ENCODE measurements at regions not wholly inside any gene's neighbourhood (a gene's known extent, or its start where the extent isn't known, plus 50 kb on each side); places are given as distances from the start of the nearest gene placed in this dataset.

DNA sequence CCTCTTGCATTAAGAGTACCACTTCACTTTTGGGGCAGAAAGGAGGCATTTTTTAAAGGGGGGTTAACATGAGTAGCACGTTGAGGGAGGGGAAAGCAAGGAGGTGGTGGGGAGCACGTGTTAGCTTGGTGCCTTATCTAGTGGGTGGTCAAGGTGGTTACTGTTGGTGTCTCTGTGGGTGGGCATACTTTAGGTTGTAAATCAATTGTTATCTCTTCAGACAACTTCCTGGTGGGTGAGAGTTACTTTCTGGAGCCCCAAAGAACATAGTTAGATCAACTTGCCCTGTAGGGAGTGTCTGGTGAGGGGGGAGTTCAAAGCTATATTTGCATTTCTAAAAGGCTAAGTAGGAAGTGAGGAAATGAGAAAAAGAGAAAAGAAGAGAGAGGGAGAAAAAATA lies 297.7 kb upstream of the CLNK start:
- TF ChIP-seq ZNF514 (tag by site-specific recombination; IDR thresholded peaks at IDR 0.05) (no peak), ZNF2 (tag by site-specific recombination; IDR thresholded peaks at IDR 0.05) (no peak), ZNF341 (tag by site-specific recombination; IDR thresholded peaks at IDR 0.05; ENCODE audit: low read depth) (no peak), KLF17 (tag by site-specific recombination; IDR thresholded peaks at IDR 0.05) (no peak), ZNF311 (tag by site-specific recombination; IDR thresholded peaks at IDR 0.05; ENCODE audit: borderline replicate concordance) (no peak), ZNF670 (tag by site-specific recombination; IDR thresholded peaks at IDR 0.05; ENCODE audit: low read depth) (no peak), ZNF555 (tag by site-specific recombination; conservative IDR thresholded peaks at IDR 0.05) (no peak), FEZF1 (tag by site-specific recombination; IDR thresholded peaks at IDR 0.05) (no peak), IKZF3 (tag by site-specific recombination; IDR thresholded peaks at IDR 0.05) (no peak), KLF16 (tag by site-specific recombination; IDR thresholded peaks at IDR 0.05) (no peak), ZNF843 (tag by site-specific recombination; IDR thresholded peaks at IDR 0.05) (no peak)
- TF ChIP-seq, protein P1, sequence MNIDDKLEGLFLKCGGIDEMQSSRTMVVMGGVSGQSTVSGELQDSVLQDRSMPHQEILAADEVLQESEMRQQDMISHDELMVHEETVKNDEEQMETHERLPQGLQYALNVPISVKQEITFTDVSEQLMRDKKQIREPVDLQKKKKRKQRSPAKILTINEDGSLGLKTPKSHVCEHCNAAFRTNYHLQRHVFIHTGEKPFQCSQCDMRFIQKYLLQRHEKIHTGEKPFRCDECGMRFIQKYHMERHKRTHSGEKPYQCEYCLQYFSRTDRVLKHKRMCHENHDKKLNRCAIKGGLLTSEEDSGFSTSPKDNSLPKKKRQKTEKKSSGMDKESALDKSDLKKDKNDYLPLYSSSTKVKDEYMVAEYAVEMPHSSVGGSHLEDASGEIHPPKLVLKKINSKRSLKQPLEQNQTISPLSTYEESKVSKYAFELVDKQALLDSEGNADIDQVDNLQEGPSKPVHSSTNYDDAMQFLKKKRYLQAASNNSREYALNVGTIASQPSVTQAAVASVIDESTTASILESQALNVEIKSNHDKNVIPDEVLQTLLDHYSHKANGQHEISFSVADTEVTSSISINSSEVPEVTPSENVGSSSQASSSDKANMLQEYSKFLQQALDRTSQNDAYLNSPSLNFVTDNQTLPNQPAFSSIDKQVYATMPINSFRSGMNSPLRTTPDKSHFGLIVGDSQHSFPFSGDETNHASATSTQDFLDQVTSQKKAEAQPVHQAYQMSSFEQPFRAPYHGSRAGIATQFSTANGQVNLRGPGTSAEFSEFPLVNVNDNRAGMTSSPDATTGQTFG (tag by site-specific recombination; IDR thresholded peaks at IDR 0.05; ENCODE audit: borderline replicate concordance) = no peak
- CTCF ChIA-PET = interaction anchor here (0.6 to 0.7 kb wide), 2 partner anchors 45 to 110 kb away, joined by 3 read pairs; no protein-coding TSS in a partner anchor
- no peak overlapping the region for H3K27ac ChIP-seq (ENCODE audit: extremely low read depth, low read depth, low read length)

DNA sequence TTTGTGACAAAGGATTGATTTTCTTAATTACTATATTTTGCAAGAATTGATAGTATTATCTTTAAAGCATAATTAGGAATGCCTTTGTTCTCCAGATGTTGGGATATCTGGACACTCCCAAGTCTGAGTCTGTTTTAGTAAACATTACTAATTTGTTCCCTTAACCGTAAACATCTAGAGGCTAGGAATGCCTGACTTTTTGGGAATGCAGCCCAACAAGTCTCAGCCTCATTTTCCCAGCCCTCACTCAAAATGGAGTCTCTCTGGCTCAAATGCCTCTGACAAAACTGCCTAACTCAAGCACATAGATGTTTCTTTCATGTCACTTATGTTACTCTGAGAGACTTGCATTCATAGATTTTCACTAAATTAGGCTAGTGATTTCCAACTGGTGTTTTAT lies 297.0 kb upstream of the CLNK start:
- ChIA-PET CTCF (no interaction called here), POLR2A (no interaction called here)
- Histone ChIP-seq H3K36me3 (ENCODE audit: control insufficient read depth in 2 of 2, insufficient read depth in 1 of 2, low read length in 2 of 2) (no peaks in the 10 kb centered on the region), H3K4me3 (ENCODE audit: low read depth, low read length) (no peak overlapping the region), H3K9me3 (ENCODE audit: control insufficient read depth, insufficient read depth, low read depth, low read length) (no peaks in the 10 kb centered on the region), H3K4me1 (ENCODE audit: control insufficient read depth, insufficient read depth, low read length) (no peaks in the 10 kb centered on the region), H3K27ac (ENCODE audit: extremely low read depth, low read depth, low read length) (no peak overlapping the region)
- no peak for TF ChIP-seq ZNF112 (tag by site-specific recombination; IDR thresholded peaks at IDR 0.05)
- TF ChIP-seq ZNF544 (tag by site-specific recombination; IDR thresholded peaks at IDR 0.05) = no peak
- TF ChIP-seq, protein P2, sequence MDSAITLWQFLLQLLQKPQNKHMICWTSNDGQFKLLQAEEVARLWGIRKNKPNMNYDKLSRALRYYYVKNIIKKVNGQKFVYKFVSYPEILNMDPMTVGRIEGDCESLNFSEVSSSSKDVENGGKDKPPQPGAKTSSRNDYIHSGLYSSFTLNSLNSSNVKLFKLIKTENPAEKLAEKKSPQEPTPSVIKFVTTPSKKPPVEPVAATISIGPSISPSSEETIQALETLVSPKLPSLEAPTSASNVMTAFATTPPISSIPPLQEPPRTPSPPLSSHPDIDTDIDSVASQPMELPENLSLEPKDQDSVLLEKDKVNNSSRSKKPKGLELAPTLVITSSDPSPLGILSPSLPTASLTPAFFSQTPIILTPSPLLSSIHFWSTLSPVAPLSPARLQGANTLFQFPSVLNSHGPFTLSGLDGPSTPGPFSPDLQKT (IDR thresholded peaks at IDR 0.05; ENCODE audit: borderline replicate concordance, low read depth, low read length) = no peak
- no peak for TF ChIP-seq ZNF302 (tag by site-specific recombination; IDR thresholded peaks at IDR 0.05; ENCODE audit: low read depth)
- TF ChIP-seq ZNF423 (tag by site-specific recombination; IDR thresholded peaks at IDR 0.05) = no peak
- TF ChIP-seq ZNF138 (tag by site-specific recombination; IDR thresholded peaks at IDR 0.05; ENCODE audit: borderline replicate concordance) = no peak
- TF ChIP-seq EGR2 (tag by site-specific recombination; IDR thresholded peaks at IDR 0.05; ENCODE audit: low read depth) = no peak
- no peak for TF ChIP-seq ZNF548 (tag by site-specific recombination; IDR thresholded peaks at IDR 0.05)
- no peak for TF ChIP-seq ZNF354C (tag by site-specific recombination; IDR thresholded peaks at IDR 0.05; ENCODE audit: borderline replicate concordance, low read depth)
- no peak for TF ChIP-seq ZNF677 (tag by site-specific recombination; IDR thresholded peaks at IDR 0.05)
- TF ChIP-seq ZFP41 (tag by site-specific recombination; IDR thresholded peaks at IDR 0.05; ENCODE audit: borderline replicate concordance) = no peak
- TF ChIP-seq ZNF416 (tag by site-specific recombination; IDR thresholded peaks at IDR 0.05) = no peak
- TF ChIP-seq, protein P3, sequence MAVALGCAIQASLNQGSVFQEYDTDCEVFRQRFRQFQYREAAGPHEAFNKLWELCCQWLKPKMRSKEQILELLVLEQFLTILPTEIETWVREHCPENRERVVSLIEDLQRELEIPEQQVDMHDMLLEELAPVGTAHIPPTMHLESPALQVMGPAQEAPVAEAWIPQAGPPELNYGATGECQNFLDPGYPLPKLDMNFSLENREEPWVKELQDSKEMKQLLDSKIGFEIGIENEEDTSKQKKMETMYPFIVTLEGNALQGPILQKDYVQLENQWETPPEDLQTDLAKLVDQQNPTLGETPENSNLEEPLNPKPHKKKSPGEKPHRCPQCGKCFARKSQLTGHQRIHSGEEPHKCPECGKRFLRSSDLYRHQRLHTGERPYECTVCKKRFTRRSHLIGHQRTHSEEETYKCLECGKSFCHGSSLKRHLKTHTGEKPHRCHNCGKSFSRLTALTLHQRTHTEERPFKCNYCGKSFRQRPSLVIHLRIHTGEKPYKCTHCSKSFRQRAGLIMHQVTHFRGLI (tag by site-specific recombination; IDR thresholded peaks at IDR 0.05) = no peak
- no peak for TF ChIP-seq ZNF274 (IDR thresholded peaks at IDR 0.05; ENCODE audit: low read length)
- no peak for TF ChIP-seq ZNF274 (tag by site-specific recombination; IDR thresholded peaks at IDR 0.05; ENCODE audit: borderline replicate concordance)
- no peak for TF ChIP-seq ZNF394 (tag by site-specific recombination; IDR thresholded peaks at IDR 0.05; ENCODE audit: borderline replicate concordance)

More for the DNA sequence above, 297.7 kb upstream of the CLNK start:
- H3K9me3 ChIP-seq (ENCODE audit: control insufficient read depth, insufficient read depth, low read depth, low read length) = no peaks in the 10 kb centered on the region
- no peak overlapping the region for H3K4me3 ChIP-seq (ENCODE audit: low read depth, low read length)
- POLR2A ChIA-PET = no interaction called here
- H3K36me3 ChIP-seq (ENCODE audit: control insufficient read depth in 2 of 2, insufficient read depth in 1 of 2, low read length in 2 of 2) = no peaks in the 10 kb centered on the region
- H3K4me1 ChIP-seq (ENCODE audit: control insufficient read depth, insufficient read depth, low read length) = no peaks in the 10 kb centered on the region
